HG03139 (cell line): ENCODE measurements at regions not wholly inside any gene's neighbourhood (a gene's known extent, or its start where the extent isn't known, plus 50 kb on each side); places are given as distances from the start of the nearest gene placed in this dataset.
"Not testable (repeated sequence)": the region's sequence is repeated elsewhere in the genome, so short reads cannot be mapped to it uniquely, and the experiment has no call there.

Experiments used
- ATAC-seq: cut with Tn5 transposase; IDR thresholded peaks from one replicate; pipeline ENCODE4 v1.9.1; 2021; ENCODE audit not compliant: unreplicated experiment

DNA sequence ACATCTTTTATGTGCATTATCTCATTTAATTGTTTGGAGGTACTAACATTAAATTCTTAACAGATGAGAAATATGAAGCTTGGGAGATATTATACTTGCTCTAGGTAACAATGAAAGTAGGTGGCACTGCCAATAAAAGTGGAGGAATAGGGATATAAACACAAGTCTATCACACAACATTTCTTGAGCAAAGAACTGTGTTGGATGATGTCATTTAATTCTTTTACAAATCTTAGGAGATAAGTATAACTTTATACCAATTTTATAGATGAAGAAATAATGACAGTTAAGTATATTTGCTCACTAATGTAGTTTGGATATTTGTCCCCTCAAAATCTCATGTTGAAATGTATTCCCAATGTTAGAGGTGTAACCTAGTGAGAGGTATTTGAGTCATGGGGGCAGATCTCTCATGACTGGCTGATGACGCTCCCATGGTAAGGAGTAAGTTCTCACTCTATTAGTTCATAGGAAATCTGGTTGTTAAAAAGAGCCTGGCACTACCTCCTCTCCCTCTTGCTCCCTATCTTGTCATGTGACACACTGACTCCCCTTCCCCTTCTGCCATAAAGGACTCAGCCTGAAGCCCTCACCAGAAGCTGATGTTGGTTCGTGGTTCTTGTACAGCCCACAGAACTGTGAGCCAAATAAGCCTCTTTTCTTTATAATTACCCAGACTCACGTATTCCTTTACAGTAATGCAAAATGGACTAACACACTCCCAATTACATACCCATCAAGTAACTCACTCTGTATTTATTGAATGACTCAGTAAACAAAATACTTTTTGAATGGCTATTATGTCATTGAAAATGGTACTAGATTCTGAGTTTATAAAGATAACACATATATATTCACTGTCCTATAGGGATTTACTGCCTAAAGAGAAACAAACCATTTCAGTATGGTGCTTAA is 146.8 kb upstream of the KITLG start:
- ATAC-seq: no peak

GRCh38 chr12:88725592-88726143 is 145.4 kb upstream of the KITLG start:
- ATAC-seq: no peak

DNA sequence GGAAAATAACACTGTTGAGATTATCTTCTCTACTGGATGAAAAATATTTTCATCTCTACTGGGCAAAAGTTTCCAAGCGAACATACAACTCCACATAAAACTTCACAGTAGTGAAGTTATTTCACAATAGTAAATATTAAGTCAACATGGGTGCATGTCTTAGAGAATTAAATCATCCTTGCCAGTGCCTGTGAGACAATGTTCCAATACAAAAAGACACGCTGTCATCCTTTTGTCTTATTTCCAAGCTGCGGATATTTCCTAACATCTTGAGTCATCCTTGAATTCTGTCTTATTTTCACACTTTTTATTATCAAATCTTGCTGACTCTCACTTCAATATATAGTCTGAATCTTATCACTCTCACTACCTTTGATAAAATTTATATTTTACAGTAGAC is 142.9 kb upstream of the KITLG start:
- no peak for ATAC-seq

DNA sequence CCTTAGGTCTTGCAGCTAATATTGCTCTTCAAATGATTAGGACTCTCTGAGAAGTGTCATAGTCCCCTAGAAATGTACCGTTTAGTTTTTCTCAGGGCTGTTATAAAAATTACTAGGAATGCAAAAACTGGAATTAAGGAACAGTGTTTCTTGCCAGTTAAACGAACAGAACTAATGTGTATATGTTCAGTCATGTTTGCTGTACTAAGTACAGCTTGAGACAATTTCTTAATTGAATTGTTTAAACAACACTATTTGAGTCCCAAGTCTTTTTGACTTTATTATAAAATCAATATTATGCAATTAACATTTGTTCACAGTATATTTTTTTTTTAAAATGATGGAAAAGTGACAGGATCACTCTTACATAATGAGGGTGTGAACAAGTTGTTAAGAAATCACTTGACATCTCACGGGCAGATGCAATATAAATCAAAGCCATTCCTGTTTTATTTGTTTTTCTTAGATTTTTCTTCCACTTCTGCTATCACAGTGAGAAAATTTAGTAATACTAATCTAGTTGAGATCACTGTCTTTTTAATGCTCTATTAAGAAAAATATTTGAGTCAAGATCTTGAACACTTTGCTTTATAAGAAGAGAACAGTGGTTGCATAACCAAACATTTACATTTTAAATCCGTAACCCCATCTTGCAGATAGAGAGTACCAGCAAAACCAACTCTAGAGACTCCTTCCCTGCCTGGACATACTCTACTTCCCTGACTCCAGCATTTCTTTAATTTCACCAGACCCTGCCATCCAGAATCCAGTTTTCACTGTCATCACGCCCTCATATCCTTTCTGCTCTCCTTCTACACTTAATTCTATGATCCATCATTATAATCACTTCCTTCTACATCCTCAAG is 140.7 kb upstream of the KITLG start:
- no peak for ATAC-seq

DNA sequence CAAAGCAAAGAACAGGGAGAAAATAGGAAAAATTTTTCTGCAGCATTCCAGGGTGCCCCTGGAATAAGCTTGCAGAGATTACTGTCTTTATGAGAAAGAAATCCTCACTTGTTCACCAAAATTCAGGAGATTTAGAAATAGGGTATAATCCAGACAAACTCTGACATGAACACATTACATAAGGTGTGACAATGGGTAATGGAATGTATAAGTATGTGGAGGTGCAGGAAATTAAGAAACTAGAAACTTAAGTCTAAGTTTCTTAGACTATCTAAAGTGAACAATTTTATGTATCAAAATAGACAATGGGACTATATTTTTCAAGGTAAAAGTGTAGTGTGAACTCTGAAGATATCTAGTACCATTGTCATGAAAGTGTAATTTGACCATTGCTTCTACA is 140.0 kb upstream of the KITLG start:
- ATAC-seq: no peak

GRCh38 chr12:88717188-88717587 is 136.9 kb upstream of the KITLG start:
- no peak for ATAC-seq

DNA sequence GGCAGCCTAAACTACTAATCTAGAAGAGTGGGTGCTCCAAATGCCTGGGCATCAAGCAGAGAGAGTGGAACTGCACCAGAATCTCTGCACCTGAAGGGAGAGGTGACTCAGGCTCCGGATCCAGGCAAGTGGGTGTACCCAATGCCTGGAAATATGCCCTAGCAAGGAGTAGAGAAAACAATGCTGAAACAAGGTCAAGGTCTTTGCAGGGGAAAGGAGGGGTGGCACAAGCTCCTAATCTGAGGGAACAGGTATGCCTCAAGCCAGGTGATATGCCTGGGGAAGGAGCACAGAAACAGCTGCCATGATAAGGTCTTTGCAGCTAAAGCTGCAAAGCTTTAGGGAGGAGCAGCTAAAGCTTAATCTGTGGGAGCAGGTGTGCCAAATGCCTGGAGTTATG is 136.0 kb upstream of the KITLG start:
- no peak for ATAC-seq

- ATAC-seq: no peak
Observed at GRCh38 chr12:88715673-88716072, 135.4 kb upstream of the KITLG start.

- not testable (repeated sequence) for ATAC-seq
Observed at GRCh38 chr12:88714263-88714882, 134.1 kb upstream of the KITLG start.

GRCh38 chr12:88707800-88708199 is 127.5 kb upstream of the KITLG start:
- ATAC-seq: no peak

GRCh38 chr12:88706286-88706685 is 126.0 kb upstream of the KITLG start:
- no peak for ATAC-seq

- ATAC-seq: no peak
Observed at GRCh38 chr12:88703790-88704189, 123.5 kb upstream of the KITLG start.

DNA sequence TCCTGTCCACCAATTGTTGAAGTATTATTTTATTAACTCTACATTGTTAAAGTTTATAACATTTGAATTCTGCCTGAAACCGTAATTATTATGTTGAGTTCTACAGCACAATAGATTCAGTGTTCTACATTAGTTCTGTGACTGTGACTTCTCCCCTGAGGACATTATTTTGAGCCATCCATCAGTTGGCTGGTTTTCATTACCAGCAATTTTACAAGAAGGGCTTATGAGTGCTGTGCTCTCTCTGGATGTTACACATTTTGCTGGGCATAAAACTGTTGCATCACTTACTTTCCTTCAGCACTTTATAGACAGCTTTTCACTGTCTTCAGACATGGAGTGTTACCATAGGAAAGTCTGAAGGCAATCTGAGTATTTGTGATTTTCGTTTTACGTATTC is 118.2 kb upstream of the KITLG start:
- no peak for ATAC-seq

DNA sequence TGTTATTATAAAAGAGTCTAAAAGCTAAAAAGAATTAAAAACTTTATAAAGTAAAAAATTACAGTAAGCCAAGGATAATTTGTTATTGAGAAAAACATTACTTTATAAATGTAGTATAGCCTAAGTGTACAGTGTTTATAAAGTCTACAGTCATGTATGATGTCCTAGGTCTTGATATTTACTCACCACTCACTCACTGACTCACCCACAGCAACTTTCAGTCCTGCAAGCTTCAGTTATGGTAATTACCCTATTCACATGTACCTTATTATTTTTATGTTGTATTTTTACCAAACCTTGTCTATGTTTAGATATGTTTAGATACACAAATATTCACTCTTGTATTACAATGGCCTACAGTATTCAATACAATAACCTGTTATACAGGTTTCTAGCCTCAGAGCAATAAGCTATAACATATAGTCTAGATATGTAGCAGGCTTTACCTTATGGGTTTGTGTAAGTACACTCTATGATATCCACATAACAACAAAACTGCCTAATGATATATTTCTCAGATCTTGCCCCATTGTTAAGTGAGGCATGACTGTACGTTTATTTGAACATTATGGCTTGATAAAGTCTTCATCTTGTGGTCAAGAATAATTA is 113.7 kb upstream of the KITLG start:
- no peak for ATAC-seq

DNA sequence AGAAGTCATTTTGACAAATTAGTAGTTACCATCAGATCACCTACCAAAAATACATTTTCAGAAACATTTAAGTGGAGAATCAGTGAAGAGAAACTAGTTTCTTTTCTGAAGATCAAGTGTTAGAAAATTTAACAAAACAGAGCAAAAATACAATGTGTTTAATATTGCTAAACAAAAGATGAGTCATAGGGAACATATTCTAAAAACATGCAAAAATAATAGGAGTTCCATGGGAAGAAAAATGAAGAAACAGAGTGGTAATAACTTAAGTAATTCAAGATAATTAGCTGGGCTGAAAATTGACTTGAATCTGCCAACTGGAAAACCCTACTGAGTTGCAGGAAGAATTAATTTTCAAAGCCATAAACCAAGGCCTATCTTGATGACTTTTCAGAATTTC is 111.5 kb upstream of the KITLG start:
- ATAC-seq: no peak

DNA sequence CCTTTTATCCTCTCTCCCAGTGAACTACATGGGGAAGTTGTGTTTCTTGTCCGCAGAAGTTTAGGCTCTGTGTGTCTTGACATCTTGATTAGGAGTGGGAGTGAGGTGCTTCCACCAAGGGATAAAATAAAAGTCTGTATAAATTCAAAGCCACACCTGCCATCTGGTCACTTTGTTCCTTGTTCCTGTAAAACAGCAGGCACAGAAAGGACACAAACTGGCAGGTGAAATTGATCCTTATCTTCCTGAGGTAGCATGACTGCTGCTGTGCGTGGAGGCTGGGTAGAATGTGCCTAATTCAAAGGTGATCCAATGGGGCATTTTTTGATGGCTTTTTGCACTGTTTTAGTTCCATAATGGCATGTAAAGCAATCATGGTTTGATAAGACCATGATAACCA is 104.3 kb upstream of the KITLG start:
- no peak for ATAC-seq

DNA sequence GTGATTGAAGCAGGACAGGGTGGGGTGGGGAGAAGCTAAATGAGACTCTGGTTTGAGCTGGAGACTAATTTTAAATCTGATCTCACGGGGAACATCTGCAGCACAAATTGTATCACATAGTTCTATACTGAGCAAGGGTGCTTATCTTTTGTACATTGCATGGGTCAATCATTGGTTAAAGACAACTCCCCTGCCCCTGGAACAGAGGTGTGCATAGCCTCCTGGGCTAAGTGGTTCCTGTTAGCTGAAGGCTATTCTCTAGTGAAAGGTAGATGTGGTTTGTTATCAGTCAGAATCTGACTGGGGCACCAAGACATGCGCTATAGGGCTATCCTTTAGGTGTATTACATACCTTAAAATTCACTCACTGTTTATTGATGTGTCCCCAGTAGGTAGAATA is 103.9 kb upstream of the KITLG start:
- ATAC-seq: no peak

GRCh38 chr12:88683628-88684027 is 103.4 kb upstream of the KITLG start:
- ATAC-seq: no peak

DNA sequence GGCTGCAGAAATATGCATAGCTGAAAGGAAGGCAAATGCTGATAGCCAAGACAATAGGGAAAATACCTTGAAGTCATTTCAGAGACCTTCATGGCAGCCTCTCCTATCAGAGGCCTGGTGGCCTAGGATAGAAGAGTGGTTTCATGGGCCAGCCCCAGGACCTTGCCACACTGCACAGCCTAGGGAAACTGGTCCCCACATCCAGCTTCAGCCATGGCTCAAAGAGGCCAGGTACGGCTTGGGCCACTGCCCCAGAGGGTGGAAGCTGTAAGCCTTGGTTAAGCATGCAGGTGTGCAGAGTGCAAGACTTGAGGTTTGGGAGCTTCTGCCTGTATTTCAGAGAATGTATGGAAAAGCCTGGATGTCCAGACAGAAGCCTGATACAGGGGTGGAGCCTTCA is 101.0 kb upstream of the KITLG start:
- ATAC-seq: no peak

DNA sequence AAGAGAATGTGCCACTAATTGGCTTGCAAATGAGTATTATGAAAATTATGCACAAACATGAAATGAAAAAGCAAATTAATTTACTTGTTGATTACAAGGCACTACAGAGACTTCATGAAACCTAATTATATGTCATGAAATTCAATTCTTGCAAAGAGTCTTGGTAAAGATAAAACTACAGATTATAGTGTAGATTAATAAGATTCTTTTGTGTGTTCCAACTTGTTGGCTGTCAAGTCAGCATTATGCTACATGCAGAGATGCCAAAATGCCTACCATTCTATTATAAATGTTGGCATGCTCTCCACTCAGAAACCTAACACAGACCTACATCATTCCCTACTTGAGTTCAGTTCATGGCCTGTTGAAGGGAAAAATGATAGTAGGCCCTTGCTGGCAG is 97.2 kb upstream of the KITLG start:
- no peak for ATAC-seq

DNA sequence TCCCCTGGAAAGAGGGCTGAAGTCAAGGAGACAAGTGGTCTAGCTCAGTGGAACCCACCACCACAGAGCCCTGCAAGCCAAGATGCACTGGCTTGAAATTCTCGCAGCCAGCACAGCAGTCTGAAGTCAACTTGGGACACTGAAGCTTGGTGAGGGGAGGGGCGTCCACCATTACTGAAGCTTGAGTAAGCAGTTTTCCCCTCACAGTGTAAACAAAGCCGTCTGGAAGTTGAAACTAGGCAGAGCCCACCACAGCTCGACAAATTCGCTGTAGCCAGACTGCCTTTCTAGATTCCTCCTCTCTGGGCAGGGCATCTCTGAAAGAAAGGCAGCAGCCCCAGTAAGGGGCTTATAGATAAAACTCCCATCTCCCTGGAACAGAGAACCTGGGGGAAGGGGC is 87.3 kb upstream of the KITLG start:
- not testable (repeated sequence) for ATAC-seq
